ENCODE measurements at regions not wholly inside any gene's neighbourhood (a gene's known extent, or its start where the extent isn't known, plus 50 kb on each side); places are given as distances from the start of the nearest gene placed in this dataset.
"Not testable (repeated sequence)": the region's sequence is repeated elsewhere in the genome, so short reads cannot be mapped to it uniquely, and the experiment has no call there.

DNA sequence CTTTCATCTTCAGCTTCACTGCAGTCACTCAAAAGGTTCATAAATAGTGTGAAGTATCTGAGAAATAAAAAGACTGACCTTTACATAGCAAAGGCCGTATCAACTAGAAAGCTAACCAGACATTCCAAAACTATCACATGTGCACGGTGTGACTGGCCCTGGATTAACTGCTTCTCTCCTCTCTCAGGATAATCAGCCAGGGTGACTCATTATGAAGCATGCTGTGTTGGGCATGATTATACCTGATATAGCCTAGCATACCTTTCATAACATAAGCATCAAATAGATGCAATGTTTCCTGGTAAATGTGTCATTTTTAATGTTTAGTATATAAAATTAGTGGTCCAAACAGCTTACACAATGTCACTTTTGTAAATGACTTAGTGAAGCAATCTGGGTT lies 63.2 kb upstream of the POTEB2 start:
- H3K27ac ChIP-seq; H3K4me3 ChIP-seq; H3K4me1 ChIP-seq; H3K4me2 ChIP-seq; H3K9me3 ChIP-seq; POLR2A ChIA-PET; CTCF ChIA-PET; DNase-seq (ENCODE audit: low read depth in 1 of 2, low spot score in 1 of 2); ATAC-seq: not testable (repeated sequence)
- WGBS (ENCODE audit: missing lambda C conversion rate), result no CpG with 5 or more reads among the region's 2 CpGs
- FAIRE-seq, result peak; percentile 97

Small RNA genes in the stretch of these regions (small RNA-seq; reads per million reads assigned to genes)
- gene IGHD1OR15-1B (0 reads per million in 6 experiments), gene IGHD2OR15-2B (0 reads per million in 6 experiments), gene IGHD3OR15-3B (0 reads per million in 6 experiments), gene IGHD4OR15-4B (0 reads per million in 6 experiments), gene IGHD5OR15-5B (0 reads per million in 6 experiments), gene MIR5701-1 (0 reads per million in 6 experiments), gene RN7SL400P (0 reads per million in 6 experiments)

Data from A549 (cell line).